Activated CD8-positive, alpha-beta memory T cell treated with anti-CD3 and anti-CD28 coated beads for 36 hours (primary cell): ENCODE measurements at regions not wholly inside any gene's neighbourhood (a gene's known extent, or its start where the extent isn't known, plus 50 kb on each side); places are given as distances from the start of the nearest gene placed in this dataset.

Experiments used
- CTCF ChIA-PET: fragments of 350-600 bp; sonication (Branson Sonifier 250); formaldehyde crosslinking; loops from one replicate; lab custom pipeline; 2021; ENCODE audit warnings: antibody characterized with exemption; lab: Charles Lee
- POLR2A ChIA-PET: fragments of 350-600 bp; sonication (Branson Sonifier 250); formaldehyde crosslinking; loops from one replicate; lab custom pipeline; 2021; ENCODE audit warnings: antibody characterized with exemption; lab: Charles Lee

GRCh38 chr3:168260859-168261258 lies 165.1 kb upstream of the GOLIM4 start:
- CTCF ChIA-PET, result no interaction called here

GRCh38 chr3:168251371-168251770 lies 155.6 kb upstream of the GOLIM4 start:
- ChIA-PET POLR2A (no interaction called here), CTCF (no interaction called here)

More at GRCh38 chr3:168260859-168261258, 165.1 kb upstream of the GOLIM4 start:
- POLR2A ChIA-PET, result no interaction called here

GRCh38 chr3:168250415-168250861 lies 154.7 kb upstream of the GOLIM4 start:
- POLR2A ChIA-PET, result no interaction called here
- CTCF ChIA-PET, result no interaction called here

- CTCF ChIA-PET, result no interaction called here
These were observed 154.1 kb upstream of the GOLIM4 start for GRCh38 chr3:168249550-168250414.

GRCh38 chr3:168249205-168249549 lies 153.5 kb upstream of the GOLIM4 start:
- ChIA-PET POLR2A (no interaction called here), CTCF (no interaction called here)

More at GRCh38 chr3:168249550-168250414, 154.1 kb upstream of the GOLIM4 start:
- POLR2A ChIA-PET, result no interaction called here

- POLR2A ChIA-PET, result no interaction called here
- CTCF ChIA-PET, result no interaction called here
These were observed 152.9 kb upstream of the GOLIM4 start for GRCh38 chr3:168248383-168249204.

GRCh38 chr3:168241156-168241555 lies 145.4 kb upstream of the GOLIM4 start:
- POLR2A ChIA-PET, result no interaction called here

GRCh38 chr3:168239287-168239686 lies 143.6 kb upstream of the GOLIM4 start:
- CTCF ChIA-PET, result no interaction called here

More at GRCh38 chr3:168241156-168241555, 145.4 kb upstream of the GOLIM4 start:
- CTCF ChIA-PET, result no interaction called here

GRCh38 chr3:168233001-168233400 lies 137.3 kb upstream of the GOLIM4 start:
- CTCF ChIA-PET, result interaction anchor here (0.6 kb wide), 1 partner anchor 122 kb away, joined by 4 read pairs; no protein-coding TSS in a partner anchor
- POLR2A ChIA-PET, result no interaction called here

More at GRCh38 chr3:168239287-168239686, 143.6 kb upstream of the GOLIM4 start:
- POLR2A ChIA-PET, result no interaction called here

- POLR2A ChIA-PET, result no interaction called here
- CTCF ChIA-PET, result no interaction called here
These were observed 127.4 kb upstream of the GOLIM4 start for GRCh38 chr3:168223085-168223484.

GRCh38 chr3:168220556-168220955 lies 124.8 kb upstream of the GOLIM4 start:
- ChIA-PET POLR2A (no interaction called here), CTCF (no interaction called here)

- CTCF ChIA-PET, result no interaction called here
- POLR2A ChIA-PET, result no interaction called here
These were observed 123.8 kb upstream of the GOLIM4 start for GRCh38 chr3:168219530-168219929.

GRCh38 chr3:168218600-168218999 lies 122.9 kb upstream of the GOLIM4 start:
- ChIA-PET CTCF (no interaction called here), POLR2A (no interaction called here)

GRCh38 chr3:168216851-168217250 lies 121.1 kb upstream of the GOLIM4 start:
- ChIA-PET CTCF (no interaction called here), POLR2A (no interaction called here)

GRCh38 chr3:168213920-168214319 lies 118.2 kb upstream of the GOLIM4 start:
- POLR2A ChIA-PET, result no interaction called here

GRCh38 chr3:168212664-168213285 lies 117.1 kb upstream of the GOLIM4 start:
- POLR2A ChIA-PET, result no interaction called here

More at GRCh38 chr3:168213920-168214319, 118.2 kb upstream of the GOLIM4 start:
- CTCF ChIA-PET, result no interaction called here

GRCh38 chr3:168205451-168205850 lies 109.7 kb upstream of the GOLIM4 start:
- ChIA-PET POLR2A (no interaction called here), CTCF (no interaction called here)

More at GRCh38 chr3:168212664-168213285, 117.1 kb upstream of the GOLIM4 start:
- CTCF ChIA-PET, result no interaction called here

- POLR2A ChIA-PET, result no interaction called here
- CTCF ChIA-PET, result no interaction called here
These were observed 101.4 kb upstream of the GOLIM4 start for GRCh38 chr3:168197162-168197561.

GRCh38 chr3:168191856-168192255 lies 96.1 kb upstream of the GOLIM4 start:
- ChIA-PET CTCF (no interaction called here), POLR2A (no interaction called here)

GRCh38 chr3:168187233-168187632 lies 91.5 kb upstream of the GOLIM4 start:
- ChIA-PET CTCF (no interaction called here), POLR2A (no interaction called here)
